ENCODE measurements at regions not wholly inside any gene's neighbourhood (a gene's known extent, or its start where the extent isn't known, plus 50 kb on each side); places are given as distances from the start of the nearest gene placed in this dataset.

GRCh38 chr1:23632479-23633160, 59.0 kb upstream of the RPL11 start:
- DNase-seq: no peak
- H3K9me3 ChIP-seq (replicated peaks; ENCODE audit: insufficient read depth, low read length): no peaks in the 10 kb centered on the region
- no peaks in the 10 kb centered on the region for H3K27me3 ChIP-seq (replicated peaks; ENCODE audit: insufficient read depth, low read length)
- no peaks in the 10 kb centered on the region for H3K36me3 ChIP-seq (replicated peaks; ENCODE audit: insufficient read depth, low read length)
- no peaks in the 10 kb centered on the region for H3F3A ChIP-seq (ENCODE audit: insufficient read depth, low read length)
- no peak overlapping the region for H3K4me3 ChIP-seq (ENCODE audit: low read length)
- no peak overlapping the region for H3K9ac ChIP-seq (ENCODE audit: low read length)
- H3K79me2 ChIP-seq (ENCODE audit: low read length): peaks cover 3% of the 10 kb centered on the region; the same call in 1 of the 2 replicates
- no peak overlapping the region for H3K27ac ChIP-seq (ENCODE audit: low read length)
- no peak overlapping the region for H3K4me2 ChIP-seq (ENCODE audit: low read depth, low read length)
- H4K20me1 ChIP-seq (ENCODE audit: insufficient read depth, low read length): no peaks in the 10 kb centered on the region
- H3K9me2 ChIP-seq (replicated peaks; ENCODE audit: insufficient read depth, low read length): no peaks in the 10 kb centered on the region
- TF ChIP-seq EZH2 (optimal IDR thresholded peaks at IDR 0.05; ENCODE audit: low read depth, low read length) (no peak), EZH2phosphoT487 (IDR thresholded peaks at IDR 0.05; ENCODE audit: low read length) (no peak), CTCF (IDR thresholded peaks at IDR 0.05; ENCODE audit: low read length) (no peak)
- no peak overlapping the region for H2AFZ ChIP-seq (ENCODE audit: low read length)
- peaks cover 11% of the 10 kb centered on the region; the same call in 1 of the 2 replicates for H3K4me1 ChIP-seq (ENCODE audit: low read length)

- no peak overlapping the region for H3K4me2 ChIP-seq (ENCODE audit: low read depth, low read length)
Measured at GRCh38 chr1:23629708-23630290, 61.8 kb upstream of the RPL11 start.

GRCh38 chr1:23628951-23629387, 62.6 kb upstream of the RPL11 start:
- Histone ChIP-seq H3K9ac (ENCODE audit: low read length) (no peak overlapping the region), H3K27ac (ENCODE audit: low read length) (no peak overlapping the region), H3K4me1 (ENCODE audit: low read length) (peaks cover 26% of the 10 kb centered on the region), H3K27me3 (replicated peaks; ENCODE audit: insufficient read depth, low read length) (no peaks in the 10 kb centered on the region), H3K79me2 (ENCODE audit: low read length) (peaks cover 4% of the 10 kb centered on the region; the same call in 1 of the 2 replicates), H3K4me2 (ENCODE audit: low read depth, low read length) (no peak overlapping the region), H2AFZ (ENCODE audit: low read length) (no peak overlapping the region), H3K36me3 (replicated peaks; ENCODE audit: insufficient read depth, low read length) (no peaks in the 10 kb centered on the region), H3K9me3 (replicated peaks; ENCODE audit: insufficient read depth, low read length) (no peaks in the 10 kb centered on the region), H3F3A (ENCODE audit: insufficient read depth, low read length) (peaks cover 15% of the 10 kb centered on the region), H4K20me1 (ENCODE audit: insufficient read depth, low read length) (no peaks in the 10 kb centered on the region), H3K4me3 (ENCODE audit: low read length) (no peak overlapping the region), H3K9me2 (replicated peaks; ENCODE audit: insufficient read depth, low read length) (no peaks in the 10 kb centered on the region)
- DNase-seq: no peak
- TF ChIP-seq EZH2phosphoT487 (IDR thresholded peaks at IDR 0.05; ENCODE audit: low read length) (no peak), CTCF (IDR thresholded peaks at IDR 0.05; ENCODE audit: low read length) (no peak), EZH2 (optimal IDR thresholded peaks at IDR 0.05; ENCODE audit: low read depth, low read length) (no peak)

More at GRCh38 chr1:23629708-23630290, 61.8 kb upstream of the RPL11 start:
- peaks cover 23% of the 10 kb centered on the region for H3K4me1 ChIP-seq (ENCODE audit: low read length)
- no peaks in the 10 kb centered on the region for H3K9me3 ChIP-seq (replicated peaks; ENCODE audit: insufficient read depth, low read length)
- H3F3A ChIP-seq (ENCODE audit: insufficient read depth, low read length): peaks cover 7% of the 10 kb centered on the region
- no peak overlapping the region for H3K9ac ChIP-seq (ENCODE audit: low read length)
- no peak overlapping the region for H3K4me3 ChIP-seq (ENCODE audit: low read length)
- peaks cover 4% of the 10 kb centered on the region; the same call in 1 of the 2 replicates for H3K79me2 ChIP-seq (ENCODE audit: low read length)
- TF ChIP-seq CTCF (IDR thresholded peaks at IDR 0.05; ENCODE audit: low read length): no peak
- TF ChIP-seq EZH2 (optimal IDR thresholded peaks at IDR 0.05; ENCODE audit: low read depth, low read length): no peak
- no peak for TF ChIP-seq EZH2phosphoT487 (IDR thresholded peaks at IDR 0.05; ENCODE audit: low read length)
- DNase-seq: no peak
- H3K27ac ChIP-seq (ENCODE audit: low read length): no peak overlapping the region
- no peak overlapping the region for H2AFZ ChIP-seq (ENCODE audit: low read length)
- H3K9me2 ChIP-seq (replicated peaks; ENCODE audit: insufficient read depth, low read length): no peaks in the 10 kb centered on the region
- no peaks in the 10 kb centered on the region for H3K36me3 ChIP-seq (replicated peaks; ENCODE audit: insufficient read depth, low read length)
- no peaks in the 10 kb centered on the region for H3K27me3 ChIP-seq (replicated peaks; ENCODE audit: insufficient read depth, low read length)
- no peaks in the 10 kb centered on the region for H4K20me1 ChIP-seq (ENCODE audit: insufficient read depth, low read length)

Measured in MM.1S (cell line).